Activated naive CD8-positive, alpha-beta T cell treated with anti-CD3 and anti-CD28 coated beads, Interleukin-2, amount 10 ng/mL, durations not matched to agents 7 days and 5 days (primary cell): ENCODE measurements at regions not wholly inside any gene's neighbourhood (a gene's known extent, or its start where the extent isn't known, plus 50 kb on each side); places are given as distances from the start of the nearest gene placed in this dataset.
"Not testable (repeated sequence)": the region's sequence is repeated elsewhere in the genome, so short reads cannot be mapped to it uniquely, and the experiment has no call there.

Source experiments
- ATAC-seq: fragments of 150-1000 bp; cut with Tn5 transposase; one replicate; pipeline ENCODE4 v1.10.0; 2021; ENCODE audit warnings: low read depth, moderate library complexity
- POLR2A ChIA-PET: fragments of 350-600 bp; sonication (Branson Sonifier 250); formaldehyde crosslinking; loops from one replicate; lab custom pipeline; 2021; ENCODE audit warnings: antibody characterized with exemption; lab: Charles Lee
- DNase-seq: peaks from one replicate; pipeline ENCODE4 v3.0.0; 2021
- H3K27ac Mint-ChIP-seq: one replicate; pipeline ENCODE4 v1.8.0; 2022; ENCODE audit warnings: mild to moderate bottlenecking, mixed read lengths
- H3K27me3 Mint-ChIP-seq: one replicate; pipeline ENCODE4 v1.8.0; 2022; ENCODE audit warnings: mild to moderate bottlenecking, moderate library complexity, mixed read lengths
- H3K36me3 Mint-ChIP-seq: one replicate; pipeline ENCODE4 v1.8.0; 2021; ENCODE audit warnings: mild to moderate bottlenecking, mixed read lengths
- H3K4me1 Mint-ChIP-seq: one replicate; pipeline ENCODE4 v1.8.0; 2021; ENCODE audit warnings: mixed read lengths
- H3K4me3 Mint-ChIP-seq: one replicate; pipeline ENCODE4 v1.8.0; 2022; ENCODE audit warnings: mild to moderate bottlenecking, moderate library complexity, mixed read lengths
- H3K9me3 Mint-ChIP-seq: one replicate; pipeline ENCODE4 v1.8.0; 2021; ENCODE audit warnings: mixed read lengths

GRCh38 chr12:73210548-73211204 lies 938.5 kb downstream of the TRHDE start:
- ATAC-seq: no peak
- POLR2A ChIA-PET: no interaction called here
- no peak overlapping the region for H3K27ac Mint-ChIP-seq

GRCh38 chr12:73220951-73221350 lies 948.8 kb downstream of the TRHDE start:
- H3K4me3 Mint-ChIP-seq: no peak overlapping the region
- ATAC-seq (no peak), DNase-seq (no peak)
- POLR2A ChIA-PET: no interaction called here
- H3K27ac Mint-ChIP-seq: no peak overlapping the region
- peaks cover 9% of the 10 kb centered on the region for H3K9me3 Mint-ChIP-seq
- no peaks in the 10 kb centered on the region for H3K4me1 Mint-ChIP-seq
- H3K27me3 Mint-ChIP-seq: no peaks in the 10 kb centered on the region
- H3K36me3 Mint-ChIP-seq: no peaks in the 10 kb centered on the region

More at GRCh38 chr12:73210548-73211204, 938.5 kb downstream of the TRHDE start:
- no peaks in the 10 kb centered on the region for H3K36me3 Mint-ChIP-seq
- H3K4me1 Mint-ChIP-seq: no peaks in the 10 kb centered on the region
- no peaks in the 10 kb centered on the region for H3K27me3 Mint-ChIP-seq
- peaks cover 6% of the 10 kb centered on the region for H3K9me3 Mint-ChIP-seq
- H3K4me3 Mint-ChIP-seq: no peak overlapping the region
- no peak for DNase-seq

- Mint-ChIP-seq H3K36me3 (no peaks in the 10 kb centered on the region), H3K4me1 (no peaks in the 10 kb centered on the region), H3K4me3 (no peak overlapping the region), H3K27me3 (no peaks in the 10 kb centered on the region), H3K9me3 (peaks cover 9% of the 10 kb centered on the region), H3K27ac (no peak overlapping the region)
- POLR2A ChIA-PET: no interaction called here
- no peak for DNase-seq
- no peak for ATAC-seq
These were observed 949.2 kb downstream of the TRHDE start for GRCh38 chr12:73221398-73221797.

- DNase-seq (no peak), ATAC-seq (no peak)
- H3K36me3 Mint-ChIP-seq: no peaks in the 10 kb centered on the region
- H3K4me1 Mint-ChIP-seq: no peaks in the 10 kb centered on the region
- POLR2A ChIA-PET: no interaction called here
- H3K27ac Mint-ChIP-seq: no peak overlapping the region
- H3K27me3 Mint-ChIP-seq: no peaks in the 10 kb centered on the region
- peaks cover 9% of the 10 kb centered on the region for H3K9me3 Mint-ChIP-seq
- H3K4me3 Mint-ChIP-seq: no peak overlapping the region
These were observed 949.7 kb downstream of the TRHDE start for GRCh38 chr12:73221836-73222235.

GRCh38 chr12:73225371-73225937 lies 953.3 kb downstream of the TRHDE start:
- Mint-ChIP-seq H3K9me3 (peaks cover 1% of the 10 kb centered on the region), H3K27me3 (no peaks in the 10 kb centered on the region), H3K27ac (no peak overlapping the region), H3K4me3 (no peak overlapping the region), H3K4me1 (no peaks in the 10 kb centered on the region), H3K36me3 (no peaks in the 10 kb centered on the region)
- ATAC-seq (no peak), DNase-seq (no peak)
- POLR2A ChIA-PET: no interaction called here

- ATAC-seq: no peak
- H3K9me3 Mint-ChIP-seq: peaks cover 1% of the 10 kb centered on the region
- POLR2A ChIA-PET: no interaction called here
- no peak overlapping the region for H3K27ac Mint-ChIP-seq
- no peak for DNase-seq
- H3K27me3 Mint-ChIP-seq: no peaks in the 10 kb centered on the region
- H3K36me3 Mint-ChIP-seq: no peaks in the 10 kb centered on the region
- no peak overlapping the region for H3K4me3 Mint-ChIP-seq
- H3K4me1 Mint-ChIP-seq: no peaks in the 10 kb centered on the region
These were observed 953.8 kb downstream of the TRHDE start for GRCh38 chr12:73225941-73226340.

GRCh38 chr12:73226593-73226992 lies 954.4 kb downstream of the TRHDE start:
- Mint-ChIP-seq H3K4me3 (no peak overlapping the region), H3K4me1 (no peaks in the 10 kb centered on the region), H3K27me3 (no peaks in the 10 kb centered on the region), H3K9me3 (peaks cover 2% of the 10 kb centered on the region), H3K36me3 (no peaks in the 10 kb centered on the region), H3K27ac (no peak overlapping the region)
- POLR2A ChIA-PET: no interaction called here
- ATAC-seq (no peak), DNase-seq (no peak)

GRCh38 chr12:73228828-73229227 lies 956.7 kb downstream of the TRHDE start:
- H3K9me3 Mint-ChIP-seq, POLR2A ChIA-PET, H3K27me3 Mint-ChIP-seq, H3K36me3 Mint-ChIP-seq, DNase-seq, H3K4me1 Mint-ChIP-seq, H3K27ac Mint-ChIP-seq, ATAC-seq, H3K4me3 Mint-ChIP-seq: not testable (repeated sequence)

GRCh38 chr12:73235387-73235786 lies 963.2 kb downstream of the TRHDE start:
- H3K4me3 Mint-ChIP-seq: no peak overlapping the region
- no peak for DNase-seq
- no peaks in the 10 kb centered on the region for H3K27me3 Mint-ChIP-seq
- peaks cover 7% of the 10 kb centered on the region for H3K9me3 Mint-ChIP-seq
- H3K36me3 Mint-ChIP-seq: no peaks in the 10 kb centered on the region
- no peak for ATAC-seq
- POLR2A ChIA-PET: no interaction called here
- no peaks in the 10 kb centered on the region for H3K4me1 Mint-ChIP-seq
- no peak overlapping the region for H3K27ac Mint-ChIP-seq

- peaks cover 5% of the 10 kb centered on the region for H3K9me3 Mint-ChIP-seq
- no peaks in the 10 kb centered on the region for H3K27me3 Mint-ChIP-seq
- DNase-seq: no peak
- POLR2A ChIA-PET: no interaction called here
- no peak overlapping the region for H3K27ac Mint-ChIP-seq
- H3K36me3 Mint-ChIP-seq: no peaks in the 10 kb centered on the region
- no peak overlapping the region for H3K4me3 Mint-ChIP-seq
- H3K4me1 Mint-ChIP-seq: no peaks in the 10 kb centered on the region
- ATAC-seq: no peak
These were observed 967.9 kb downstream of the TRHDE start for GRCh38 chr12:73240110-73240509.

- Mint-ChIP-seq H3K4me3 (no peak overlapping the region), H3K4me1 (no peaks in the 10 kb centered on the region), H3K9me3 (no peaks in the 10 kb centered on the region), H3K36me3 (no peaks in the 10 kb centered on the region), H3K27me3 (no peaks in the 10 kb centered on the region), H3K27ac (no peak overlapping the region)
- POLR2A ChIA-PET: no interaction called here
- ATAC-seq (no peak), DNase-seq (no peak)
These were observed 990.7 kb downstream of the TRHDE start for GRCh38 chr12:73262788-73263381.

- H3K27ac Mint-ChIP-seq: no peak overlapping the region
- DNase-seq: no peak
- H3K27me3 Mint-ChIP-seq: no peaks in the 10 kb centered on the region
- no peaks in the 10 kb centered on the region for H3K4me1 Mint-ChIP-seq
- H3K36me3 Mint-ChIP-seq: no peaks in the 10 kb centered on the region
- H3K4me3 Mint-ChIP-seq: no peak overlapping the region
- POLR2A ChIA-PET: no interaction called here
- H3K9me3 Mint-ChIP-seq: peaks cover 8% of the 10 kb centered on the region
- no peak for ATAC-seq
These were observed 994.0 kb downstream of the TRHDE start for GRCh38 chr12:73266206-73266605.

- Mint-ChIP-seq H3K27ac (no peak overlapping the region), H3K4me1 (no peaks in the 10 kb centered on the region), H3K27me3 (no peaks in the 10 kb centered on the region), H3K4me3 (no peak overlapping the region), H3K9me3 (peaks cover 1% of the 10 kb centered on the region), H3K36me3 (no peaks in the 10 kb centered on the region)
- POLR2A ChIA-PET: no interaction called here
- ATAC-seq (no peak), DNase-seq (no peak)
These were observed 1002.8 kb downstream of the TRHDE start for GRCh38 chr12:73274976-73275375.

- POLR2A ChIA-PET: no interaction called here
- no peaks in the 10 kb centered on the region for H3K36me3 Mint-ChIP-seq
- no peak overlapping the region for H3K27ac Mint-ChIP-seq
- no peaks in the 10 kb centered on the region for H3K4me1 Mint-ChIP-seq
- peaks cover 5% of the 10 kb centered on the region for H3K9me3 Mint-ChIP-seq
- H3K27me3 Mint-ChIP-seq: no peaks in the 10 kb centered on the region
- H3K4me3 Mint-ChIP-seq: no peak overlapping the region
- DNase-seq (no peak), ATAC-seq (no peak)
These were observed 1005.8 kb downstream of the TRHDE start for GRCh38 chr12:73277971-73278370.
